VCaP (cell line): ENCODE measurements at regions not wholly inside any gene's neighbourhood (a gene's known extent, or its start where the extent isn't known, plus 50 kb on each side); places are given as distances from the start of the nearest gene placed in this dataset.

Experiments
- H3K27ac ChIP-seq: fragments of 450-650 bp; 2 replicates; pipeline ENCODE4 v1.5.1; 2017
- TF ChIP-seq, protein P1 (sequence below): fragments of 450-650 bp; conservative IDR thresholded peaks from 2 replicates; pipeline ENCODE4 v1.5.1; 2017; ENCODE audit warnings: mild to moderate bottlenecking, moderate library complexity

DNA sequence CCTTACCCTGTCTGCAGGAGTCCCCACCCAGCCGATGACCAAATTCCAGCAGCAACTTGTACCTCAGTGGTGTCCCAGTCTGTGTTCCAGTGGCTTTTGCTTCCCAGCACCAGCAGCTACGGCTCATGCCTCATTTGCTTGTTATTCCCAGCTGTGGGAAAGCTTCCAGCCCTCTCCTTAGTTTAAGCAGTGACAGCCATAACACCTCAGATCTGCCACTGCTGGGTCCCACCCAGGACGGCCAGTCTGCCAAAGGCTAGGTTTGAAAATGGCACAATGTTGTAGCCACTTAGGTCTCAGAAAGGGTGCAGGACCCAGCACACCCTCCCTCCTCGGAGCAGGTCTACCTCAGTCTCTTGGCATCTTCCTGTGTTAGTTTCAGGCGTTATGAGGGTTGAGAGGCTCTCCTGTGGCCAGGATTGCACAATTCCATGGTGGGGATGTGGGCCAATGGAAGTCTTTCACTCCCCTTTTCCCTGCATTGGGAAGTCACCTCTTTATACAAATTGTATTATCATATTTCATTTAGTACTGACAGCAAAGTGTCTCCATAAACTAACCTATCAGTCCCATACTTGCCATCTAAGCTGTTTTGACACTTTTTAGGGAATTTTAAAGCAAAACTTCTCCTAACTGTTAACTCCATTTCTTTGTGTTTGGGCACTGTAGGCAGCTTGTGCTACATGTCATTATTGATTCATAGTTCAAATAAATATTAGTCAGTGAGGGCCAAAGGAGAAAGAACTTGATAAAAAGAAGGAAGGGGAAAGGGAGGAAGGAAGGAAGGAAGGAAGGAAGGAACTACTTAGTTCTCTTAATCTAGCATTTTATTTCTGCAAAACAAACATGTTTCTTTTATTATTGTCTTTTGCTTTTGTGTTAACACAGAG is 62.9 kb upstream of the FAM110C start:
- H3K27ac ChIP-seq, result peak overlapping the region; percentile 48
- TF ChIP-seq, protein P1, sequence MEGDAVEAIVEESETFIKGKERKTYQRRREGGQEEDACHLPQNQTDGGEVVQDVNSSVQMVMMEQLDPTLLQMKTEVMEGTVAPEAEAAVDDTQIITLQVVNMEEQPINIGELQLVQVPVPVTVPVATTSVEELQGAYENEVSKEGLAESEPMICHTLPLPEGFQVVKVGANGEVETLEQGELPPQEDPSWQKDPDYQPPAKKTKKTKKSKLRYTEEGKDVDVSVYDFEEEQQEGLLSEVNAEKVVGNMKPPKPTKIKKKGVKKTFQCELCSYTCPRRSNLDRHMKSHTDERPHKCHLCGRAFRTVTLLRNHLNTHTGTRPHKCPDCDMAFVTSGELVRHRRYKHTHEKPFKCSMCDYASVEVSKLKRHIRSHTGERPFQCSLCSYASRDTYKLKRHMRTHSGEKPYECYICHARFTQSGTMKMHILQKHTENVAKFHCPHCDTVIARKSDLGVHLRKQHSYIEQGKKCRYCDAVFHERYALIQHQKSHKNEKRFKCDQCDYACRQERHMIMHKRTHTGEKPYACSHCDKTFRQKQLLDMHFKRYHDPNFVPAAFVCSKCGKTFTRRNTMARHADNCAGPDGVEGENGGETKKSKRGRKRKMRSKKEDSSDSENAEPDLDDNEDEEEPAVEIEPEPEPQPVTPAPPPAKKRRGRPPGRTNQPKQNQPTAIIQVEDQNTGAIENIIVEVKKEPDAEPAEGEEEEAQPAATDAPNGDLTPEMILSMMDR, result no peak

DNA sequence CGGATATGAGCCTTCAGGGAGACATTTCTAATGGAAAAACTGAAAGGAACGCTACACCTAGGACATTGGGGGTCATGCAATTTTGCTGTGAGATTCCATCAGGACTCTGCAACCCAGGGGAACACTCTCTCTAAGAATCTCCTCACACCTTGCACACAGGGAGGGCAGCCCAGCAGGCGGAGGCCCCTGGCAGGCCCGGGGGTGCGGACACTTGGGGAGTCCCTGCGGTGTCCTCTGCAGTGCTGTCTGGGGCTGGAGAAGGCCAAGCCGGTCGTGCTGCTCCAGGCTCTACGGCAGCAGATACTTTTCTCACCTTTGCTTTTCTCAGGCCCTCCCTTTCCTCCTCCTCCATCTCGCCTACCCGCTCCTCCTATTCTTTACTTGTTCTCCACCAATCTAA is 54.7 kb upstream of the FAM110C start:
- TF ChIP-seq, protein P1, result no peak
- no peak overlapping the region for H3K27ac ChIP-seq
